ENCODE measurements at regions not wholly inside any gene's neighbourhood (a gene's known extent, or its start where the extent isn't known, plus 50 kb on each side); places are given as distances from the start of the nearest gene placed in this dataset.

- ATAC-seq (ENCODE audit: poor library complexity) (no peak), DNase-seq (no peak)
- intact Hi-C loops (cut with DNase I) = no loop called here
Measured at GRCh38 chr1:5385956-5386355, 606.3 kb downstream of the NPHP4 start.

GRCh38 chr1:5385096-5385799, 607.0 kb downstream of the NPHP4 start:
- intact Hi-C loops (cut with DNase I) = no loop called here
- DNase-seq = no peak
- no peak for ATAC-seq (ENCODE audit: poor library complexity)

- intact Hi-C loops (cut with DNase I) = no loop called here
- DNase-seq = no peak
- no peak for ATAC-seq (ENCODE audit: poor library complexity)
Measured at GRCh38 chr1:5381491-5381890, 610.7 kb downstream of the NPHP4 start.

GRCh38 chr1:5379176-5379759, 613.0 kb downstream of the NPHP4 start:
- DNase-seq (no peak), ATAC-seq (ENCODE audit: poor library complexity) (no peak)
- intact Hi-C loops (cut with DNase I) = no loop called here

- intact Hi-C loops (cut with DNase I) = no loop called here
- DNase-seq = no peak
- ATAC-seq (ENCODE audit: poor library complexity) = no peak
Measured at GRCh38 chr1:5376538-5377247, 615.5 kb downstream of the NPHP4 start.

GRCh38 chr1:5375481-5375880, 616.7 kb downstream of the NPHP4 start:
- DNase-seq (no peak), ATAC-seq (ENCODE audit: poor library complexity) (no peak)
- intact Hi-C loops (cut with DNase I) = no loop called here

GRCh38 chr1:5374192-5374591, 618.0 kb downstream of the NPHP4 start:
- ATAC-seq (ENCODE audit: poor library complexity) (no peak), DNase-seq (no peak)
- intact Hi-C loops (cut with DNase I) = no loop called here

- DNase-seq (no peak), ATAC-seq (ENCODE audit: poor library complexity) (no peak)
- intact Hi-C loops (cut with DNase I) = no loop called here
Measured at GRCh38 chr1:5373281-5373680, 618.9 kb downstream of the NPHP4 start.

- DNase-seq (no peak), ATAC-seq (ENCODE audit: poor library complexity) (no peak)
- intact Hi-C loops (cut with DNase I) = no loop called here
Measured at GRCh38 chr1:5371270-5371669, 621.0 kb downstream of the NPHP4 start.

- intact Hi-C loops (cut with DNase I) = no loop called here
- DNase-seq (no peak), ATAC-seq (ENCODE audit: poor library complexity) (no peak)
Measured at GRCh38 chr1:5370311-5370710, 621.9 kb downstream of the NPHP4 start.

GRCh38 chr1:5369223-5369622, 623.0 kb downstream of the NPHP4 start:
- intact Hi-C loops (cut with DNase I) = no loop called here
- ATAC-seq (ENCODE audit: poor library complexity) (no peak), DNase-seq (no peak)

- DNase-seq (no peak), ATAC-seq (ENCODE audit: poor library complexity) (no peak)
Measured at GRCh38 chr1:5368201-5368600, 624.0 kb downstream of the NPHP4 start.

GRCh38 chr1:5367306-5367705, 624.9 kb downstream of the NPHP4 start:
- intact Hi-C loops (cut with DNase I) = no loop called here
- ATAC-seq (ENCODE audit: poor library complexity) (no peak), DNase-seq (no peak)

More at GRCh38 chr1:5368201-5368600, 624.0 kb downstream of the NPHP4 start:
- intact Hi-C loops (cut with DNase I) = no loop called here

- intact Hi-C loops (cut with DNase I) = no loop called here
- ATAC-seq (ENCODE audit: poor library complexity) = no peak
- DNase-seq = no peak
Measured at GRCh38 chr1:5365751-5366150, 626.5 kb downstream of the NPHP4 start.

GRCh38 chr1:5364591-5364990, 627.6 kb downstream of the NPHP4 start:
- ATAC-seq (ENCODE audit: poor library complexity) (no peak), DNase-seq (no peak)
- intact Hi-C loops (cut with DNase I) = no loop called here

GRCh38 chr1:5354681-5355080, 637.5 kb downstream of the NPHP4 start:
- ATAC-seq (ENCODE audit: poor library complexity) (no peak), DNase-seq (no peak)
- intact Hi-C loops (cut with DNase I) = no loop called here

GRCh38 chr1:5351366-5351765, 640.9 kb downstream of the NPHP4 start:
- ATAC-seq (ENCODE audit: poor library complexity) = no peak
- DNase-seq = no peak
- intact Hi-C loops (cut with DNase I) = no loop called here

GRCh38 chr1:5349526-5349925, 642.7 kb downstream of the NPHP4 start:
- intact Hi-C loops (cut with DNase I) = no loop called here
- DNase-seq (no peak), ATAC-seq (ENCODE audit: poor library complexity) (no peak)

GRCh38 chr1:5348732-5349465, 643.3 kb downstream of the NPHP4 start:
- ATAC-seq (ENCODE audit: poor library complexity) = no peak
- intact Hi-C loops (cut with DNase I) = no loop called here
- DNase-seq = no peak

GRCh38 chr1:5347726-5348125, 644.5 kb downstream of the NPHP4 start:
- ATAC-seq (ENCODE audit: poor library complexity) = no peak
- intact Hi-C loops (cut with DNase I) = no loop called here
- DNase-seq = no peak
